ENCODE measurements at regions not wholly inside any gene's neighbourhood (a gene's known extent, or its start where the extent isn't known, plus 50 kb on each side); places are given as distances from the start of the nearest gene placed in this dataset.

GRCh38 chr5:103896593-103896992 lies 334.0 kb upstream of the NUDT12 start:
- dilution Hi-C loops (cut with MboI; ENCODE audit: extremely low pct_ligation_motif_present, low sequenced_read_pairs) = no loop called here
- Histone ChIP-seq H3K4me1 (ENCODE audit: control insufficient read depth, extremely low read depth, insufficient read depth, low read length) (no peaks in the 10 kb centered on the region), H2AFZ (ENCODE audit: low read depth, low read length) (no peak overlapping the region), H3K4me2 (ENCODE audit: insufficient read depth, low read length) (no peak overlapping the region), H3K36me3 (ENCODE audit: control insufficient read depth in 2 of 2, extremely low read depth in 1 of 2, insufficient read depth in 2 of 2, low read length in 2 of 2) (no peaks in the 10 kb centered on the region), H3K9me3 (replicated peaks; ENCODE audit: control insufficient read depth, insufficient read depth, low read length) (no peaks in the 10 kb centered on the region), H3K79me2 (ENCODE audit: control insufficient read depth, insufficient read depth, low read length) (no peaks in the 10 kb centered on the region), H3K4me3 (replicated peaks in 1 of 3; ENCODE audit: insufficient read depth in 1 of 3, low read depth in 1 of 3, low read length in 3 of 3) (no peak overlapping the region), H3K27ac (ENCODE audit: insufficient read depth, low read depth, low read length) (no peak overlapping the region), H3K27me3 (ENCODE audit: control insufficient read depth in 2 of 2, insufficient read depth in 2 of 2, low read length in 2 of 2) (no peaks in the 10 kb centered on the region), H3K9me1 (replicated peaks; ENCODE audit: control insufficient read depth, extremely low read depth, insufficient read depth, low read length) (no peaks in the 10 kb centered on the region), H3K9ac (replicated peaks; ENCODE audit: extremely low read depth, insufficient read depth, low read length) (no peak overlapping the region), H4K20me1 (replicated peaks; ENCODE audit: control insufficient read depth, extremely low read depth, insufficient read depth, low read length) (no peaks in the 10 kb centered on the region)
- intact Hi-C loops (cut with micrococcal nuclease) = no loop called here
- DNase-seq (ENCODE audit: low read depth, low spot score) (no peak), FAIRE-seq (no peak)
- no TSS peak for BruUV-seq (replicated peaks)
- ChIA-PET POLR2A (no interaction called here), CTCF (no interaction called here)
- no peak for TF ChIP-seq POLR2AphosphoS5 (IDR thresholded peaks at IDR 0.05; ENCODE audit: insufficient read depth, low read depth, low read length)
- no peak for TF ChIP-seq MYC (IDR thresholded peaks at IDR 0.05; ENCODE audit: low read depth, low read length)
- TF ChIP-seq POLR2A (IDR thresholded peaks at IDR 0.05; ENCODE audit: low read depth, low read length) = no peak
- no peak for TF ChIP-seq CTCF (IDR thresholded peaks at IDR 0.05; ENCODE audit: extremely low read depth in 1 of 2, insufficient read depth in 1 of 2, low read depth in 1 of 2, low read length in 2 of 2)
- TF ChIP-seq FOS (IDR thresholded peaks at IDR 0.05; ENCODE audit: borderline replicate concordance, insufficient read depth, low read length) = no peak
- no peak for TF ChIP-seq JUN (IDR thresholded peaks at IDR 0.05; ENCODE audit: borderline replicate concordance, insufficient read depth, insufficient read length, low read depth)
- TF ChIP-seq MAX (IDR thresholded peaks at IDR 0.05; ENCODE audit: insufficient read depth, insufficient read length) = no peak

- ChIA-PET POLR2A (no interaction called here), CTCF (no interaction called here)
- Histone ChIP-seq H3K27ac (ENCODE audit: insufficient read depth, low read depth, low read length) (no peak overlapping the region), H4K20me1 (replicated peaks; ENCODE audit: control insufficient read depth, extremely low read depth, insufficient read depth, low read length) (no peaks in the 10 kb centered on the region), H3K9me3 (replicated peaks; ENCODE audit: control insufficient read depth, insufficient read depth, low read length) (no peaks in the 10 kb centered on the region), H3K4me2 (ENCODE audit: insufficient read depth, low read length) (no peak overlapping the region), H3K9ac (replicated peaks; ENCODE audit: extremely low read depth, insufficient read depth, low read length) (no peak overlapping the region), H3K9me1 (replicated peaks; ENCODE audit: control insufficient read depth, extremely low read depth, insufficient read depth, low read length) (no peaks in the 10 kb centered on the region), H3K4me1 (ENCODE audit: control insufficient read depth, extremely low read depth, insufficient read depth, low read length) (no peaks in the 10 kb centered on the region), H2AFZ (ENCODE audit: low read depth, low read length) (no peak overlapping the region), H3K79me2 (ENCODE audit: control insufficient read depth, insufficient read depth, low read length) (no peaks in the 10 kb centered on the region), H3K36me3 (ENCODE audit: control insufficient read depth in 2 of 2, extremely low read depth in 1 of 2, insufficient read depth in 2 of 2, low read length in 2 of 2) (no peaks in the 10 kb centered on the region), H3K27me3 (ENCODE audit: control insufficient read depth in 2 of 2, insufficient read depth in 2 of 2, low read length in 2 of 2) (no peaks in the 10 kb centered on the region), H3K4me3 (replicated peaks in 1 of 3; ENCODE audit: insufficient read depth in 1 of 3, low read depth in 1 of 3, low read length in 3 of 3) (no peak overlapping the region)
- TF ChIP-seq CTCF (IDR thresholded peaks at IDR 0.05; ENCODE audit: extremely low read depth in 1 of 2, insufficient read depth in 1 of 2, low read depth in 1 of 2, low read length in 2 of 2) (no peak), POLR2AphosphoS5 (IDR thresholded peaks at IDR 0.05; ENCODE audit: insufficient read depth, low read depth, low read length) (no peak), EZH2 (IDR thresholded peaks at IDR 0.05; ENCODE audit: borderline replicate concordance, low read depth, low read length, severe bottlenecking) (no peak), POLR2A (IDR thresholded peaks at IDR 0.05; ENCODE audit: low read depth, low read length) (no peak)
- BruUV-seq (replicated peaks) = no TSS peak
- dilution Hi-C loops (cut with MboI; ENCODE audit: extremely low pct_ligation_motif_present, low sequenced_read_pairs) = no loop called here
- intact Hi-C loops (cut with micrococcal nuclease) = no loop called here
- FAIRE-seq (no peak), DNase-seq (ENCODE audit: low read depth, low spot score) (no peak)
Observed at GRCh38 chr5:103895738-103896137, 333.1 kb upstream of the NUDT12 start.

Data from endothelial cell of umbilical vein (primary cell).